Activated CD4-positive, alpha-beta T cell treated with anti-CD3 and anti-CD28 coated beads, Interleukin-2, amount 50 U/mL, for 1 hour (primary cell): ENCODE measurements at regions not wholly inside any gene's neighbourhood (a gene's known extent, or its start where the extent isn't known, plus 50 kb on each side); places are given as distances from the start of the nearest gene placed in this dataset.

Experiments
- DNase-seq: peaks from one replicate; pipeline ENCODE4 v3.0.0-alpha.2; 2020

DNA sequence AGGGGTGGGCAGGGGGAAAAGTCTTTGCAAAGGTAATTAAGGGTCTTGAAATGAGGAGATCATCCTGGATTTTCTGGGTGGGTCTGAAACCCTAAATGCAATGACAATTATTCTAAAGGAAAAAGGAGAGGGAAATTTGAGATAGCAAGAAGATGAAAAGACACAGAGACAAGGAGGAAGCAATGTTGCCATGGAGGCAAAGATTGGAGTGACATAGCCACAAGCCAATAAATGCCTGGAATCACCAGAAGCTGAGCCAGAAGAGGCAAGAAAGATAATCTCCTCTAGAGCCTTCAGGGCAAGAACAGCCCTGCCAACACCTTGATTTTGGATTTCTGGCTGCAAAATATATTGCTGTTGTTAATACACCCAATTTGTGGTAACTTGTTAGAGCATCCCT is 1246.3 kb upstream of the PIK3C3 start:
- DNase-seq, result no peak

DNA sequence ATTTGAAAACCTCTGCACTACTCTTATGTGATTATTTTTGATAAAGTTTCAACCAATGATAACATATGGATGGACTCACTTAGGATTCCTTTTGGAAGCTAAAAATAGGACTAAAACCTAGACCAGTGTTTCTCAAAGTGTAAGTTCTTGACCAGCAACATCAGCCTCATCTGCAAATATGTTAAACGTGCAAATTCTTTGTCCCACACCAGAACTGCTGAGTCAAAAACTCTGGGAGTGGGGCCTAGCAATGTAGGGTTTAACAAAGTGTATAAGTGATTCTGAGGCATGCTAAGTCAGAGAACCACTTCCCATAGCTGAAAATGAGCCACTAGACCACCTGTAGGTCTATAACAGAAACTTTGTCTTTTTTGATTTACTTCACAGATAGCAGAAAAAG is 1247.2 kb upstream of the PIK3C3 start:
- DNase-seq, result no peak

DNA sequence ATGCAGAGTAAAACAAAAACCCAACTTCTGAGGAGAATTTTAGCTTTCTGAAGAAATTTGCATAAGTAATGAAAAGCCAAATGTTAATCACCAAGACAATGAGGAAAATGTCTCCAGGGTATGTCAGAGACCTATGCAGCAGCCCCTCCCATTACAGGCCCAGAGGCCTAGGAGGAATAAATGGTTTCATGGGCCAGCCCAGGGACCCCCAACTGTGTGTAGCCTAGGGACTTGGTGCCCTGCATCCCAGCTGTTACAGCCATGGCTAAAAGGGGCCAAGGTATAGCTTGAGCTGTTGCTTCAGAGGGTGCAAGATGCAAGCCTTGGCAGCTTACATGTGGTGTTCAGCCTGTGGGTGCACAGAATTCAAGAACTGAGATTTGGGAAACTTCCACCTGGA is 1256.9 kb upstream of the PIK3C3 start:
- no peak for DNase-seq

DNA sequence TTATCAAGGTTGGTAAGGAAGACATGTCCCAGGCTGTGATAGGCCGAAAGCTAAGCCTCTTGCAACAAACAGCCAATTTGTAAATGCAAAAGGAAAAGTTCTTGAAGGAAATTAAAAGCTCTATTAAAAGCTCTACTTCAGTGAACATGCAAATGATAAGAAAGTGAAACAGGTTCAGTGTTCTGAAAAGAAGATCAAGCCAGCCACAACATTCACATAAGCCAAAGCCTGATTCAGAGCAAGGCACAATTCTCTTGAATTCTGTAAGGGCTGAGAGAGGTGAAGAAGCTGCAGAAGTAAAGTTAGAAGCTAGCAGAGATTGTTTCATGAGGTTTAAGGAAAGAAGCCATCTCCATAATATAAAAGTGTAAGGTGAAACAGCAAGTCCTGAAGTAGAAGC is 1259.5 kb upstream of the PIK3C3 start:
- no peak for DNase-seq

DNA sequence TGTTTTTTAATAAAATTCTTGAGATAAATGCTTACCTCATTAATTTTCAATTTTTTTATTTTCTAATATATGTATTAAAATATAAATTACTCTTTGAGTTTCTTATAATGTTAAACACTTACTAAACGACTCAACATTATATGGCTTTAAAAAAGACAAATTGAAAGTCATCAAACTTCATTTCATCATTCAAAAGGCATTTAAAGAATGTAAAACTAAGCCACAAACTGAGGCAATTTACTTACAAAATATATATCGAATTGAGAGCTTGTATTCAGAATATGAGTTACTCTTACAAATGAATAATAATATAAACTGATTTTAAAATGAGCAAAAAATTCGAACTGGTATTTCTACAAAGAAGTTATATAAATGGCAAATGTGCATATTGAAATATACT is 1262.2 kb upstream of the PIK3C3 start:
- DNase-seq, result no peak

- no peak for DNase-seq
Observed at GRCh38 chr18:40690062-40690461, 1265.0 kb upstream of the PIK3C3 start.

GRCh38 chr18:40687399-40687798 is 1267.6 kb upstream of the PIK3C3 start:
- no peak for DNase-seq

DNA sequence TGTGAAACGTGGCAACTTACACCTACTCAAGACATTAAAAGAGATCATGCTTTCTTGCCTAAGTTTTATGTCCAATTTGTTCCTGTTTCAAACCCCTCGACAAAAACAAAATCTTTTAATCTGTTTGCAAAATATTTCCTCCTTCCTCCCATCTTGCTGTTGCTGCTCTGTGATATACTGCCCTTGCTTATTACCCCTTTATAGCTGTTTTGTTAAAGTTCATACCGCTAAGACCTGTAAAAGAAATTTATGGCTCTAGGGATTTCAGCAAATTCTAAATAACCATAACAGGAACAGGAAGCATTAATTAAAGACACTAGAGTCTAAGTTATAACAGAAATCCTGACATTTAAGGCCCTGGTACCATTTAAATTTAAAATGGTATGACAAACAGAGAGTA is 1268.2 kb upstream of the PIK3C3 start:
- no peak for DNase-seq

DNA sequence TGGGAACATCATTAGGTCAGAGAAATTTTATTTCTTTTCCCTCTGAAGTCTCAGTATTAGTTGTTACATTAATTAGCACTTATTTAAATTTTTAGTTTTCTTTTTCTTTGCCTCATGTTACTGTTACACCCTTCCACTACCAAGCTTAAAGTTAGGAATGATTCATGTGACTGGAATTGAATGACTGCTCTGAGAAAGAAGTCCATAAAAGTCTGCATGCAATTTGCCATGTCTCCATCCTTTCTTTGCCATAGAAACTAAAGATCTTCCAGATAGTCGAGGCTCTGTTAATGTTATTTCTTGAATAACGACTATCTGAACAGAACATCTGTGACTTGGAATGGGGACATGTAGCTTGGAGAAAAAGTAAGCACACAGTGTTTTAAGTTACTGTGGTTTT is 1269.8 kb upstream of the PIK3C3 start:
- no peak for DNase-seq

- DNase-seq, result no peak
Observed at GRCh38 chr18:40678318-40678717, 1276.7 kb upstream of the PIK3C3 start.

- DNase-seq, result no peak
Observed at GRCh38 chr18:40676668-40677067, 1278.4 kb upstream of the PIK3C3 start.

DNA sequence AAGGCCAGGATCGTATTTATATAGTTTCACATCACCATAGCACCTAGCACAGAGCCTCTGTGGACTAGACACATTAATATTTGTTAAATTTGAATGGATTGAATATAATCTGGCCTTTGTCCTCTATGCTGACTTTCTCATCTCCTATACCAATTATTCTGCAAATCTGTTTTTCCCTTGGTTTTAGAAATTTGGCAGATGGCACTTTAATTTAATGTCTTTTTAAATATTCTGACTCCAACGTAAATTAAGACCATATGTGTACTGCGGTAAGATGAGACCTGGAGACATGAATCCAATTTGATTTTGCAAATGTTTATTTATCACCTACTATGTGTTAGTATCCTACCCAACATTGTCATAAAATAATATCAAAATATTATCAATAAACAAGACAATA is 1281.9 kb upstream of the PIK3C3 start:
- DNase-seq, result no peak

DNA sequence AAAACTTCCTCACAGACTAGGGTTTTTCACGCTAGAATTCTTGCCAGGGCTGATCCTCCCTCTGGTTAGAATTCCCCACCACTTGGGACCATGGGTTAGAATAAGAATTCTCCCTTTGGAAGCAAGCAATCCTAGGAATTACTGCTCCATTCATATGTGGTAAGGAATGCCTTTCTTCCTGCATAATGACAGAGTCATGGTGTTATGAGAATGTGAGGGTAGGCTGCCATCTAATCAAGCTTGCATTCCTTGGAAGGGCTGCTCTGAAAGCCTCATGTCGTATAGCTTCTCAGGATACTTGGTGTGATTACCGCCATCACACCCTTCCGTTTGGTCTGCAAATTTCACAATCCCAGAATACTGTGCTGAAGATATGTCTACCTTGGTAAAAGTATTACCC is 1282.4 kb upstream of the PIK3C3 start:
- no peak for DNase-seq

- DNase-seq, result no peak
Observed at GRCh38 chr18:40670668-40671375, 1284.2 kb upstream of the PIK3C3 start.

- no peak for DNase-seq
Observed at GRCh38 chr18:40662898-40663437, 1292.1 kb upstream of the PIK3C3 start.

DNA sequence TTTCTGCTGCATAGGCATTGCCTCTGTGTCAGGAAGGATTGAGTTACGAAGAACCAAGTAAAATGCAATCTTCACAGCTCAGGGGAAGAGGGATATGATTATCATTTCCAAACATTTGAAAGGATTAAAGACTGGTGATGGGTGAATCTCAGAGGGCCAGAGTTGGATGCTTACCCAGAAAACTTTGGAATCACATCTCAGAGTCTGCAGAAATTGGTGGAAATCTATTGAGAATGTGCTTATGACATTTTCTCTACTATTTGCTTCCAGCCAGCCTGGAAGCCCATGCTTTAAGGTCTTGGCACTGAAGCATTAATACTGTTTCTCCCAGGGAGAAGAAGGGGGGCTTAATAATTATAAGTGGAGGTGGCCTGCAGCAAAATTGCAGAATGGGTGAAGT is 1301.4 kb upstream of the PIK3C3 start:
- DNase-seq, result no peak

DNA sequence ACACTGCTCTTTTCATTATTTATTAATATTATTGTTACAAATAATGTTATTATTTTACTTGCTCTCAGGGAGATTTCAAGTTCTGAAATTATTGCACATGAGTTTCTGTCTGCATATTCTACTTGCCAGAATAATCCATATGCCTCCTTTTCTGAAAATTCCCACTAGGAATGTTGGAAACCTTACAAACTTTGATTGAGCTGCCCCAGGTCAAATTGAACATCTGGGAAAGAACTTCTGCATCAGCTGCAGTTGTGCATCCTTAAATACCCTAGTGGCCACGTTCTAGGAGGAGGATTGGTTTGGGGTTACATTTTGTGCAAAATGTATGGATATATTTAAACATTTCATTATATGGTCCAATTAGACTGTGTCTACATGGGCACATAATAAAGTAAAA is 1302.7 kb upstream of the PIK3C3 start:
- no peak for DNase-seq

- no peak for DNase-seq
Observed at GRCh38 chr18:40651163-40651562, 1303.9 kb upstream of the PIK3C3 start.

GRCh38 chr18:40642692-40643229 is 1312.3 kb upstream of the PIK3C3 start:
- no peak for DNase-seq

DNA sequence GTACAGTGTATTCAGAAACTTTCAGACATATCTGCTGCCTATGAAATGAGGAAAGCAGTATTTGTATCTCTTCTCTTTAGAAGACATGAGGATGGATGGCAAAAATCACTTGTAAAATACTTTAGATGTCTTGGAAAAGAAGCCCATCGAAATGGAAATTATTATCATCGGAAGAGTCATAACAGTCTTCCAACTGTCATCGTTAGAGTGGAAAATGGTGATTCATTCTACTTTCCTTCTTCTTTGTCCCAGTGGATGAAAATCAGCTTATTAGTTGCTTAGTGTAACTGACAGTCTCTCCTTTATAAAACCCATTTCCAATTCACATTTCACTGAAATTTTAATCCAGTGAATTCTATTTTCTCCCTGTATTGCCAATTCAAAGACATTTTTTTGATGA is 1323.7 kb upstream of the PIK3C3 start:
- no peak for DNase-seq

DNA sequence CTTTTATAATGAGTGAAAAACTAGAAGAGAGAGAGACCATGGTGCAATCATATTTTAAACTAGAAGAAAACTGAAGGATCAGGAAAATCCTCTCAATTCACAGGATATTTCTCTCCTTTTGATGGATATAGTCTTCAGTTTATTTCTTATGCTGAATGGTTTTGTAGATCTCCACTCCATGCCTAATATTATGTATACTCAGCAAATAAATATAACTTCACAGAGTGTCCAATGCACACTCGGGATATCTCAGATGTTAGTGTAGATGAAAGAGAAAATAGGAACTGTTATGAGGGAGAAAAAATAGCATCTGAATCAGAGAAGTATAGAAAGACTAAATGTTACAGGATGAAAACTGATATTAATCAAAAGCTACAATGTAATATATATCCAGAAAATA is 1324.5 kb upstream of the PIK3C3 start:
- DNase-seq, result no peak

- DNase-seq, result no peak
Observed at GRCh38 chr18:40624959-40625358, 1330.1 kb upstream of the PIK3C3 start.

- no peak for DNase-seq
Observed at GRCh38 chr18:40613721-40614120, 1341.3 kb upstream of the PIK3C3 start.

GRCh38 chr18:40612356-40612755 is 1342.7 kb upstream of the PIK3C3 start:
- DNase-seq, result no peak

- no peak for DNase-seq
Observed at GRCh38 chr18:40608226-40608625, 1346.8 kb upstream of the PIK3C3 start.
